NB4 (cell line): ENCODE measurements at regions not wholly inside any gene's neighbourhood (a gene's known extent, or its start where the extent isn't known, plus 50 kb on each side); places are given as distances from the start of the nearest gene placed in this dataset.
"Not testable (repeated sequence)": the region's sequence is repeated elsewhere in the genome, so short reads cannot be mapped to it uniquely, and the experiment has no call there.

Experiments
- DNase-seq: peaks from one replicate; pipeline ENCODE4 v3.0.0; 2010; ENCODE audit warnings: low read depth
- H3K4me3 ChIP-seq: one replicate; pipeline ENCODE4 v1.5.1; 2011; ENCODE audit warnings: mild to moderate bottlenecking, low read depth, low read length, moderate library complexity
- CTCF ChIP-seq: IDR thresholded peaks from one replicate; pipeline ENCODE4 v1.5.1; 2012; ENCODE audit warnings: low read depth, low read length
- MAX ChIP-seq: IDR thresholded peaks from 2 replicates; pipeline ENCODE4 v1.6.1; 2011; ENCODE audit warnings: low read depth, low read length
- MYC ChIP-seq: IDR thresholded peaks from 2 replicates; pipeline ENCODE4 v1.6.1; 2011; ENCODE audit warnings: low read depth, low read length
- POLR2A ChIP-seq: IDR thresholded peaks from 2 replicates; pipeline ENCODE4 v1.6.1; 2011; ENCODE audit warnings: mild to moderate bottlenecking; ENCODE audit not compliant: insufficient read length; ENCODE audit errors: extremely low read depth

GRCh38 chr2:188693771-188694170 lies 280.4 kb upstream of the COL3A1 start:
- H3K4me3 ChIP-seq: no peak overlapping the region
- TF ChIP-seq POLR2A (no peak), MAX (no peak)
- no peak for DNase-seq

GRCh38 chr2:188695953-188696352 lies 278.2 kb upstream of the COL3A1 start:
- no peak for TF ChIP-seq CTCF
- TF ChIP-seq MAX: no peak
- no peak for TF ChIP-seq MYC
- no peak for TF ChIP-seq POLR2A
- DNase-seq: no peak
- H3K4me3 ChIP-seq: no peak overlapping the region

GRCh38 chr2:188698151-188698550 lies 276.0 kb upstream of the COL3A1 start:
- H3K4me3 ChIP-seq, DNase-seq: not testable (repeated sequence)

GRCh38 chr2:188701836-188702235 lies 272.3 kb upstream of the COL3A1 start:
- DNase-seq: no peak

GRCh38 chr2:188705191-188705590 lies 269.0 kb upstream of the COL3A1 start:
- no peak overlapping the region for H3K4me3 ChIP-seq
- DNase-seq: no peak

More at GRCh38 chr2:188701836-188702235, 272.3 kb upstream of the COL3A1 start:
- no peak overlapping the region for H3K4me3 ChIP-seq
- TF ChIP-seq MAX (no peak), MYC (no peak), POLR2A (no peak), CTCF (no peak)

GRCh38 chr2:188713961-188714360 lies 260.2 kb upstream of the COL3A1 start:
- no peak overlapping the region for H3K4me3 ChIP-seq
- no peak for TF ChIP-seq POLR2A
- no peak for DNase-seq

More at GRCh38 chr2:188705191-188705590, 269.0 kb upstream of the COL3A1 start:
- no peak for TF ChIP-seq CTCF
- TF ChIP-seq MYC: no peak
- no peak for TF ChIP-seq POLR2A
- TF ChIP-seq MAX: no peak

- H3K4me3 ChIP-seq: no peak overlapping the region
- DNase-seq: no peak
- TF ChIP-seq POLR2A: no peak
- TF ChIP-seq MAX: no peak
- no peak for TF ChIP-seq MYC
- no peak for TF ChIP-seq CTCF
These were observed 253.2 kb upstream of the COL3A1 start for GRCh38 chr2:188720811-188721605.
